ENCODE measurements at regions not wholly inside any gene's neighbourhood (a gene's known extent, or its start where the extent isn't known, plus 50 kb on each side); places are given as distances from the start of the nearest gene placed in this dataset.
"Not testable (repeated sequence)": the region's sequence is repeated elsewhere in the genome, so short reads cannot be mapped to it uniquely, and the experiment has no call there.

DNA sequence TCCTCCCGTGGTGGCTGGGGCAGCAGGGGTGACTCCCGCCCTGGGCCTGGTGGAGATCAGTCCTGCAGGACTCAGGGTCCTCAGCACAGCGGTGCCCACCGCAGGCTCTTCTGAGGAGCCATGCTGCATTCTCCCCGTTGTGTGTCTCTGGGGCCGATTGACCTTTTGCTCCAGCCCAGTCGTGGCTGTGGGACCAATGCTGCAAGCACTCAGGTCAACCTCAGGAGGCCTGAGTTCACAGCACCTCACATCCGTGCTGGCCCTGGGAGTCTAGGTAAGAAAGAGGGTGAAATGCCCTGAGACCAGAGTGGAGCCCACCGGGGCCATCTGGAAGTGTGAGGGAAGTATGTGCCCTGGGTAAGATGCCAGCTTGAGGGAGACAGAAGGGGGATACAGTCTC, 316.1 kb upstream of the B3GAT1 start:
- no peak for DNase-seq (ENCODE audit: low spot score)

DNA sequence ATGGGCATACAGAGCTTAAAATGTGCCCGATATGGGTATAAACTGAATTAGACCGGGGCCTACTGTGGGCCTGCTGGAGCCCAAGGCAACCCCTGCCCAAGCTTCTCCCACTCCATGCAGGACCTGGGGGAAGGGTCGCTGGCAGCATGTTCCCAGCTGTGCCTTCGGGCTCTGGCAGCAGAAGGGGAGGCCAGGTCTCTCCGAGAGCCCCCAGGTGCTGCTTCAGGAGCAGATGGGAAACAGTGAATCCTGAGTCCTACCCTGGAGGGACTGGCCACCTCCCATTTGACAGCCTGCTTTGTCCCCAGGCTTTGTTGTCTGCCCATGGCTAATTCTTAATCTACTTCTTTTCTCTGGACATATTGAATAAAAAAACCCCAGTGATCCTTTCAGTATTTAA, 315.6 kb upstream of the B3GAT1 start:
- DNase-seq (ENCODE audit: low spot score), result no peak

DNA sequence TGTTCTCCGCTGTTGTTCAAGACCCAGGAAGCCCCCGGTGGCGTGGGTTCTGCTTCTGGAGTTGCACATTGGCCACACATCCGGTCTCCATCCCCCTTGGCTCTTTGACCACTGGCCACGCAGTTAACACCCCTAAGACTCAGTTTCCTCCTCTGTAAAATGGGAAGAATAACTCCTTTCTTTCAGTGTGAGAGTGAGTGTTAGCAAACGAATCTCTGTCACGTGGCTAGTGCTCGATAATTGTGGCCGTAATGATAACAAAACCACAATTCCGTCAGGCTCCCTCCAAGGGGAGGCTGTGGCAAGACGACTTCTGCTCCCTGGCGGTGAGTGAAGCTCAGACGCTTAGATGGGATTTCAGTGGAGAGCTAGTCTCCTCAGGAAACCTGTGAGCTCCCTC, 315.2 kb upstream of the B3GAT1 start:
- no peak for DNase-seq (ENCODE audit: low spot score)

GRCh38 chr11:134725716-134726639, 313.9 kb upstream of the B3GAT1 start:
- no peak for DNase-seq (ENCODE audit: low spot score)

DNA sequence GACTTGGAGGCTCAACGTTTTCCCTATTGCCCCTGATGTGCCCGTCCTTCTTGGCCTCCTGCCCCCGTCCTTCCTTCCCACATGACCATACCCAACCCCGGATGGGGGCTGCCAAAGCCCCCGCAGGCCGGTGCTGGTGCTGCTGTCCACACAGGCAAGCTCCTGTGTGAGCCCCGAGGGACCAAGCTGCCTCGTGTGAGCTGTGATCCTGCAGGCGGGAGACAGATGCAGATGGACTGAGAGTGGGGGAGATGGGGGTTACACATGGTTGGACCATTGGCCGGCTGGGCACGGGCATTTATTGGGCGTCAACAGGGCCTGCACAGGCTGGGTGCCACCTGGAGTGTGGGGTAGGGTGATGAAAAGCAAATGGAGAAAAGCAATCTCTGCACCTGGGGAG, 313.2 kb upstream of the B3GAT1 start:
- DNase-seq (ENCODE audit: low spot score), result no peak

DNA sequence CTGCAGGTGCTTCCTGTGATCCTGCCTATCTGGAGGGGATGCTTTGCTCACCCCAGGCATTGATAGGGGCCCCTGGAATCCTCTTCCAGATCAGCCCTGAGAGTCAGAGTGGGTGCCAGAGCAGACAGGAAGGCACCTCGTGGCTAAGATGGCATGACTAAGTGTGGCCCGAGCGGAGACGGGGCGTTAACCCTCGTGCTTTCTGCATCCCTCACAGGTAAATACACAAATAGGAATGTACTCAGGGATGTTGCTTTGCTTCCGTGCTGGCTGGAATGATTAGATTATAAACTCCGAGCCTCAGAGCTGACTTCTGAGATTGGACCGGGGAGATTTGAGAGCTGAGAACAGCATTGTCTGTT, 312.7 kb upstream of the B3GAT1 start:
- no peak for DNase-seq (ENCODE audit: low spot score)

- no peak for DNase-seq (ENCODE audit: low spot score)
Observed at GRCh38 chr11:134724106-134724778, 312.2 kb upstream of the B3GAT1 start.

DNA sequence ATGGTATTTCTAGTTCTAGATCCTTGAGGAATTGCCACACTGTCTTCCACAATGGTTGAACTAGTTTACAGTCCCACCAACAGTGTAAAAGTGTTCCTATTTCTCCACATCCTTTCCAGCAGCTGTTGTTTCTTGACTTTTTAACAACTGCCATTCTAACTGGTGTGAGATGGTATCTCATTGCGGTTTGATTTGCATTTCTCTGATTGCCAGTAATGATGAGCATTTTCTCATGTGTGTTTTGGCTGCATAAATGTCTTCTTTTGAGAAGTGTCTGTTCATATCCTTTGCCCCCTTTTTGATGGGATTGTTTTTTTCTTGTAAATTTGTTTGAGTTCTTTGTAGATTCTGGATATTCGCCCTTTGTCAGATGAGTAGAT, 308.6 kb upstream of the B3GAT1 start:
- DNase-seq (ENCODE audit: low spot score), result not testable (repeated sequence)

GRCh38 chr11:134719940-134720690, 308.1 kb upstream of the B3GAT1 start:
- not testable (repeated sequence) for DNase-seq (ENCODE audit: low spot score)

DNA sequence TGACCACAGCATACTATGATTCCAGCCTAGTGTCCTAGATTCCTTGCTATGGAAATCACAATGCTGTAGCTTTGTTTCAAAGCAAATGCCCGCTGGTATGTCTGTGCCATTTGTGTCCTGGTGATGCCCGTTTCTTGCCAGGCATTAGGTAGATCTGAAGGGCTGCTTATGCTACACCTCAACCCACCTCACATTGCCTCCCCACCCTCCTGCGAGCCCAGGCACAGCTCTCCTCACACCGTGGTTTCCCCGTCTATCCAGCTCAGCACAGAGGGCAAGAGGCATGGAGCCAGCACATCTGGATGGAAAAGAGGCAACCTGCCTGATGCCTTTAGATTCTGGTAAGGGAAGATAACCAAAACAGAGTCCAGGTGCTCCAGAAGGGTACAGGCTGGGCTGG, 307.4 kb upstream of the B3GAT1 start:
- no peak for DNase-seq (ENCODE audit: low spot score)

DNA sequence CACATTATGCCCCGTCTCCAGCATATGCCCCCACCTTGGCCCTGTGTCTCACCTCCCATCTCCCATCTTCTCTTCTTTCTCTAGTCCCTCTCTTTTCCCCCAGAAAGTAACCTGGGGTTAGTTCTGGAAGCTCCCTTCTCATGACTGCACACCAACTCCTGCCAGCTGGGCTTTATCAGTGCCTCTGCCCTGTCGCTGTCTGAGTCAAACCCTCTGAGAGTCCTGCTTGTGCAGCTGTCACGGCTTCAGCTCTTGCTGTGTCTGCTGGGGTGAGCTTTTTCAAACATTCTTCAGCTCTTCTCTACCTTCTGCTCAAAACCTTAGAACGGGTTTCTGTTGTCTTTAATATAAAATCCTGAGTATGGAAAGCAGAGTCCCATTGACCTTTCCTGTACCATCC, 304.5 kb upstream of the B3GAT1 start:
- DNase-seq (ENCODE audit: low spot score), result no peak

GRCh38 chr11:134714021-134714656, 302.1 kb upstream of the B3GAT1 start:
- no peak for DNase-seq (ENCODE audit: low spot score)

DNA sequence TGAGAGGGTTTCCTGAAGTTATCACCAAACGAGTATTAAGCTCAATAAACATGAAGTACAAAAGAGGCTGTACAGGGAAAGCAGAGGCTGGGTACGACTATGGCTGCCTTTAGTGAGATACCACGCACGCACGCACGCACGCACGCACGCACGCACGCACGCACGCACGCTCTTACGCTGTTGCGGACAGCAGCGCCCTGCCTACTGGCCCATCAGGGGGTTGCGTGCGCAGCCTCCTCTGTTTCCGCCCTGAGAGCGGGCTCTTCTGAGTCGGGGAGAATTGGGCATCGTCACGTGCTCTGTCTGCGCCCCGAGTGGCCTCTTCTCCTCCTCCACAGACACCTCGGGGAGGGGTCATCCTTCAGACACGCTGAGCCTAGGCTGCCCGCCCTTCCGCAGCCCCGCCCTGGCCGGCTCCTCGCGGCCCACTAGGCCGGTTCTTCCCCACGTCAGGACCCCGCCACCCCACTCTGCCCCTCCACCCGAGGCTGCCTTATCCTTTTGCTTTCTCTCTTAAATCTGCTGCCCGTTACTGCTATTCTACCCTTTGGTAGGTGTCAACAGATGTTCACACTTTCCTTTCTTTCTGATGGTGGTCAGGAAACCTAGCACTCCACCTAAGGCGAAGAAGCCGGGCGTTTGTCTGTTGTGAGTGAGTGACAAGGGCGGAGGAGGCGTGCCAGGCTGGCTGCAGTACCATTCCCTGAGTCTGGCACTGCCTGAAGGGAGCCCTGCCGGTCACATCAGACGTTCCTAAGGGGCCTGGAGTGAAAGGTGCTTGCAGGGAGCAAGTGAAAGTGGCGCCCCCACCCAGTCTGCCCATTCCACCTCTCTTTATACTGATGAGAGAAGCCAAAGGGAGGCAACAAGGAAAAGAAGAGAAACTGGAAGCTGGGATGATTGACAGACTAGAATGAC, 300.4 kb upstream of the B3GAT1 start:
- DNase-seq (ENCODE audit: low spot score), result no peak

DNA sequence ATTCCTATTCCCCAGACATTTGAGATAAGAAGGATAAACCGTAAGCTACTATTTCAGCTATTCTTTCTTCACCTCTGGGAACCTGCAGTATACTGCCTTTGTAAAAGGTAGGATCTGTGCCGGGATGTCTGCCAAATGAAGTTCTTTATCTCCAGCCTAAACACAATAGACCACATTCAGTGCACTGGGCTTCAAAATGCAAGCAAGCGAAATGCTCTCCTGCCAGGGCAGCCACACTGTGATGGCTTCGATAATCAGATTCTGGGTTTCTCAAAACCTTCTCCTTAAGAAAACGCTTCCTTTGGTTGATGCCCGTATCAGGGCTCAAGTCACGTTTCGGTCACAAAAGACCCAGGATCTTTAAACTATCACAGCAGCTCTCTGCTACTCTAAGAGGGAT, 299.5 kb upstream of the B3GAT1 start:
- no peak for DNase-seq (ENCODE audit: low spot score)

GRCh38 chr11:134710861-134711407, 298.9 kb upstream of the B3GAT1 start:
- no peak for DNase-seq (ENCODE audit: low spot score)

DNA sequence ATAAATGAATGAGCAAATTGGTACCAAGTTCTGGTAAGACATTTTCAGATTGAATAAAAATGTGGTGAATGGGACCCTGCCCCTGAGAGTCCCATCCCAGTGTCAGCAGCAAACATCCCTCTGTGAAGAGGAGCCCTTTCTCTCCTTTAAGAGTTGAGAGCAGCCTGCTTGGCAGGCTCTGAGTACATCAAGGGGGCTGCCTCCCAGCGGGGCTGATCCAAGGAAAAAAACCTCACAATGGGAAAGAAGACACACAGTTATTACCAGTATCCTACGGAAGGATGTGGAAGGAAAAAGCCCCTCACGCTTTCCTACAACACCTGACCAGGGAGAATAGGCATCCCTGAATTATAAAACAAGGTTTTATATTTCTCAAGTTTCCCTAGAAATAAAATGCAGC, 293.8 kb upstream of the B3GAT1 start:
- no peak for DNase-seq (ENCODE audit: low spot score)

GRCh38 chr11:134702827-134703226, 290.8 kb upstream of the B3GAT1 start:
- DNase-seq (ENCODE audit: low spot score), result no peak

DNA sequence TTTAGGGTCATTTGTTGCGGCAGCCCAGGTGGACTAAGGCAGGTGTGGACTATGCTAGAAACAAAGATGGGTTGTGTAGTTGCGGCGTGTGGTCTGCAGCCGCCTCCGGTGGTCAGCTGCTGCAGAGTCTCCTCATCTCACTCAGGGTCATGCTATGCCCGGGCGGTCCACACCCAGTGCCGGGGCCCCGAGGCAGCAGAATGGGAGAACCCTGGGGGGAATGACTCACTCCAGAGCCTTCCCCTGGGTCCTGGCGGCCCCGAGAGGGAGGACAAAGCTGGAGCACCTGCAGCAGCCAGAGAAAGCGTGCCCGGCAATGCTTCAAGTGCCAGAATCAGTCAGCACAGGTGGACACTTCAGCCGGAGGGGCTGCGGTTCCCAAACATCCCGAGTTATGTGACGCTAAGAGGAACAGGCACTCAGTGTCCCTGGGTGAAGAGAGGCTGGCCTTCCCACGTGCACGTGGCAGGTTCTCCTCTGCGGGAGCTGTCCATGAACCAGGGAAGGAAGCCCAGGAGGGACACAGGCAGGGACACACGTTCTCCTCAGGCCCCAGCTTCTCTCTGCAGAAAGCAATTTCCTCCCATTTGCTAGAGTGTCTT, 289.6 kb upstream of the B3GAT1 start:
- no peak for DNase-seq (ENCODE audit: low spot score)

DNA sequence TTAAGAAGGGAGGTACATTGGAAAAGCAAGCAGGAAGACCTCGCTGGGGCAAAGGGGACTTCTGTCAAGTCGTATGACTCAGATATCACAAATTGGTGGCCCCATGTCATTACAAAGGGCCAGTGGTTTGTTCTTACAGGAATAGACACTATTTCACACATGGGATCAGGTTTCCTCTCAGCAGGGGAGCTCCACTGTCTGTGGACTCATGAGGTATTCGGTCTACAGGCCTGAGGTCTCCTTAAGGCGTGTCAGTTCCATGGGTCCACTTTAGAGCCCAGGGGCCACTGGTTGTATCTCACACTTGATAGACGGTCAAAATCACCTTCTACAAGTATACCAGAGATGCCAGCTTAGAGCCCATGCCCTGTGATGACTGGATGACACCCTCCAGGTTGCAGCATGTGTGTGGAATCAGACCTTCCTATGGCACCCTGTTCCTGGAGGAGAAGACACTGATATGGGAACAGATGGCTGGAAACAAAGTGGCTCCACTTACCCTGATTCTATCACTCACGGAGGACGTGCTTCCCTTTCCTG, 288.1 kb upstream of the B3GAT1 start:
- DNase-seq (ENCODE audit: low spot score), result no peak

DNA sequence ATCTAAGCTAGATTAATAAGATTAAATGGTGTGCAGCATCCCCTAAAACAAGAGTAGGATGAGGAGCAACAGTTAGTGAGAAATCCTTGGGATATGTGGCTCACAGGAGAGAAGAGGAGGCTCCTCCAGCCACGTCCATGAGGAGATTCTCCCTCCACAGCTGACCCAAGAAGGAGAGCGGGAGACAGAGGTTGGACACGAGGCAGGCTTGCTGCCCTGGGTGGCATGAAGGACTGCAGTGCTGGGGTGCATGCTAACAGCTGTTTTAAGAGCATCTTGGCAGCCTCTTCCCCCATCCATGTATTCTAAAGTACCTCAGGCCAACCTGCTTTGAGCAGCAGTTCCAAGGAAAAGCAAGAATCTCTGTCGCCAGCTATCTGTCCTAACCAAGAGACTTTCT, 284.4 kb upstream of the B3GAT1 start:
- no peak for DNase-seq (ENCODE audit: low spot score)

All from putamen (tissue), 1 donor.